SK-N-SH (cell line): ENCODE measurements at regions not wholly inside any gene's neighbourhood (a gene's known extent, or its start where the extent isn't known, plus 50 kb on each side); places are given as distances from the start of the nearest gene placed in this dataset.

ENCODE experiments used
- CTCF ChIA-PET: fragments of 300-600, 350-600 bp; formaldehyde crosslinking; extraction: SDS; loops from one replicate; lab custom pipeline; 2021; lab: Yijun Ruan, JAX
- POLR2A ChIA-PET: fragments of 350-600 bp; sonication (Branson Sonifier 250); formaldehyde crosslinking; extraction: SDS; loops from one replicate; lab custom pipeline; 2020; ENCODE audit warnings: antibody characterized with exemption, inconsistent platforms; lab: Yijun Ruan, JAX
- DNase-seq: peaks from one replicate; pipeline ENCODE4 v3.0.0; 2012
- H2AFZ ChIP-seq: fragments of 200-600 bp; sonication (generic); 2 replicates; pipeline ENCODE4 v1.8.1; 2016; ENCODE audit warnings: antibody characterized with exemption, mild to moderate bottlenecking, low read depth
- H3F3A ChIP-seq: fragments of 200-600 bp; sonication (generic); replicated peaks from 2 replicates; pipeline ENCODE3; 2016; ENCODE audit warnings: antibody characterized with exemption, mild to moderate bottlenecking; ENCODE audit not compliant: insufficient read depth
- H3K27ac ChIP-seq, 2 experiments: fragments of 200-500 bp in 1 of 2; fragments of 200-600 bp in 1 of 2; sonication (Bioruptor generic) in 1 of 2; sonication (generic), shearing (Covaris generic) in 1 of 2; 2 replicates each; pipeline versions ENCODE4 v1.5.1 to v1.6.1; 2014 to 2016; ENCODE audit warnings: low read depth in 2 of 2, inconsistent platforms in 1 of 2, low read length in 1 of 2, mild to moderate bottlenecking in 1 of 2, mixed read lengths in 1 of 2
- H3K27me3 ChIP-seq: fragments of 200-600 bp; sonication (generic), shearing (Covaris generic); 2 replicates; pipeline ENCODE4 v1.6.1; 2016; ENCODE audit warnings: mixed run types; ENCODE audit not compliant: insufficient read depth
- H3K36me3 ChIP-seq, 2 experiments: fragments of 200-500 bp in 1 of 2; fragments of 200-600 bp in 1 of 2; sonication (Bioruptor generic) in 1 of 2; sonication (generic) in 1 of 2; replicated peaks in 1 of 2; 2 replicates each; pipeline versions ENCODE3 to v1.5.1; 2014 to 2016; ENCODE audit warnings: low read length in 1 of 2, mild to moderate bottlenecking in 1 of 2; ENCODE audit not compliant: insufficient read depth in 2 of 2, control insufficient read depth in 1 of 2
- H3K4me1 ChIP-seq, 2 experiments: fragments of 200-500 bp in 1 of 2; fragments of 200-600 bp in 1 of 2; sonication (Bioruptor generic) in 1 of 2; sonication (generic), shearing (Covaris generic) in 1 of 2; 2 replicates each; pipeline versions ENCODE4 v1.5.1 to v1.6.1; 2014 to 2016; ENCODE audit warnings: low read depth in 1 of 2, low read length in 1 of 2, mixed run types in 1 of 2; ENCODE audit not compliant: insufficient read depth in 2 of 2, control insufficient read depth in 1 of 2
- H3K4me2 ChIP-seq: fragments of 200-600 bp; sonication (generic), shearing (Covaris generic); 2 replicates; pipeline ENCODE4 v1.6.1; 2017; ENCODE audit warnings: mixed run types
- H3K4me3 ChIP-seq, 2 experiments: fragments of 200-500 bp in 1 of 2; fragments of 200-600 bp in 1 of 2; sonication (Bioruptor generic) in 1 of 2; sonication (generic), shearing (Covaris generic) in 1 of 2; 2 replicates each; pipeline versions ENCODE4 v1.5.1 to v1.8.1; 2014 to 2016; ENCODE audit warnings: low read depth in 2 of 2, inconsistent platforms in 1 of 2, low read length in 1 of 2, mild to moderate bottlenecking in 1 of 2, mixed read lengths in 1 of 2, moderate library complexity in 1 of 2
- H3K79me2 ChIP-seq: fragments of 200-600 bp; sonication (generic); 2 replicates; pipeline ENCODE4 v1.8.1; 2017; ENCODE audit warnings: mild to moderate bottlenecking; ENCODE audit not compliant: insufficient read depth
- H3K9ac ChIP-seq: fragments of 200-600 bp; sonication (generic); 2 replicates; pipeline ENCODE4 v1.6.1; 2017; ENCODE audit warnings: mixed run types
- H3K9me2 ChIP-seq: fragments of 200-600 bp; sonication (generic); 2 replicates; pipeline ENCODE4 v1.6.1; 2017; ENCODE audit warnings: mixed run types
- H3K9me3 ChIP-seq: fragments of 200-600 bp; sonication (generic); 2 replicates; pipeline ENCODE4 v1.6.1; 2017; ENCODE audit warnings: mixed run types, mild to moderate bottlenecking, moderate library complexity
- H4K20me1 ChIP-seq: fragments of 200-600 bp; sonication (generic); 2 replicates; pipeline ENCODE4 v1.6.1; 2017; ENCODE audit warnings: mild to moderate bottlenecking, mixed run types; ENCODE audit not compliant: insufficient read depth
- CHD2 ChIP-seq: fragments of 150-350 bp; IDR thresholded peaks from 2 replicates; pipeline ENCODE4 v1.6.1; 2018; ENCODE audit warnings: low read length; ENCODE audit not compliant: partially characterized antibody
- EZH2phosphoT487 ChIP-seq: fragments of 200-600 bp; sonication (generic); IDR thresholded peaks from 2 replicates; pipeline ENCODE4 v1.6.1; 2017; ENCODE audit warnings: low read depth, mixed run types, mild to moderate bottlenecking, antibody characterized with exemption, moderate library complexity, borderline replicate concordance
- FOXJ3 ChIP-seq: sonication (generic); formaldehyde crosslinking; IDR thresholded peaks from 2 replicates; pipeline ENCODE4 v1.5.1; 2020; ENCODE audit warnings: mild to moderate bottlenecking, missing genetic modification reagents
- FOXM1 ChIP-seq: IDR thresholded peaks from 2 replicates; pipeline ENCODE4 v1.4.0; 2012; ENCODE audit warnings: low read depth, mild to moderate bottlenecking
- NRF1 ChIP-seq: IDR thresholded peaks from 2 replicates; pipeline ENCODE4 v1.6.1; 2012; ENCODE audit warnings: low read depth, mild to moderate bottlenecking, low read length
- POLR2AphosphoS5 ChIP-seq: IDR thresholded peaks from 2 replicates; pipeline ENCODE4 v1.6.1; 2012; ENCODE audit warnings: low read depth, low read length
- RCOR1 ChIP-seq: fragments of 150-350 bp; IDR thresholded peaks from 2 replicates; pipeline ENCODE4 v1.6.1; 2017; ENCODE audit warnings: antibody characterized with exemption, low read length
- RFX5 ChIP-seq: IDR thresholded peaks from 2 replicates; pipeline ENCODE4 v1.6.1; 2012; ENCODE audit warnings: mild to moderate bottlenecking, improper control_type of control experiment, low read length
- RXRA ChIP-seq: IDR thresholded peaks from 2 replicates; pipeline ENCODE4 v1.4.0; 2012; ENCODE audit warnings: low read depth, mild to moderate bottlenecking, borderline replicate concordance
- SIN3A ChIP-seq: IDR thresholded peaks from 2 replicates; pipeline ENCODE4 v1.6.1; 2012; ENCODE audit warnings: low read depth, mild to moderate bottlenecking, low read length, moderate library complexity, borderline replicate concordance
- TAF1 ChIP-seq: IDR thresholded peaks from 2 replicates; pipeline ENCODE4 v1.6.1; 2012; ENCODE audit warnings: low read depth, mild to moderate bottlenecking, low read length, moderate library complexity, borderline replicate concordance
- WGBS: methylation state at CpG from one replicate; pipeline ENCODE4 v1.1.6; 2017; ENCODE audit warnings: low lambda C conversion rate; 5-methylcytosine and 5-hydroxymethylcytosine counted together
- TF ChIP-seq, protein P1 (sequence below): fragments of 150-350 bp; IDR thresholded peaks from 2 replicates; pipeline ENCODE4 v1.6.1; 2016; ENCODE audit warnings: mild to moderate bottlenecking, low read depth, low read length
- TF ChIP-seq, protein P2 (sequence below): IDR thresholded peaks from 2 replicates; pipeline ENCODE4 v1.4.0; 2012; ENCODE audit warnings: low read depth, borderline replicate concordance

DNA sequence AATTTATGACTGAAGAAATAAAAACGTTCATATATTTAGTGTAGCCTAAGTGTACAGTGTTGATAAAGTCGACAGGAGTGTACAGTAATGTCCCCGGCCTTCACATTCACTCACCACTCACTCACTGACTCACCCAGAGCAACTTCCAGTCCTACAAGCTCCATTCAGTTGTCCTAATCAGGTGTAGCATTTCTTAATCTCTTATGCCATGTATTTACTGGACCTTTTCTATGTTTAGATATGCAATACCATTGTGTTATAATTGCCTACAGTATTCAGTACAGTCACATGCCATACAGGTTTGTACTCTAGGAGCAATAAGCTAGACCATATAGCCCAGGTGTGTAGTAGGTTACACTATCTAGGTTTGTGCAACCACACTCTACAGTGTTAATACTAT, 610.2 kb upstream of the NOX3 start:
- no peaks in the 10 kb centered on the region for H3K27me3 ChIP-seq
- H4K20me1 ChIP-seq = no peaks in the 10 kb centered on the region
- H3K4me2 ChIP-seq = no peak overlapping the region
- H3K36me3 ChIP-seq = no peaks in the 10 kb centered on the region
- TF ChIP-seq RXRA = no peak
- TF ChIP-seq RCOR1 = no peak
- TF ChIP-seq POLR2AphosphoS5 = no peak
- POLR2A ChIA-PET = no interaction called here
- H3K9me2 ChIP-seq = no peaks in the 10 kb centered on the region
- H3K27ac ChIP-seq = no peak overlapping the region
- no peak overlapping the region for H2AFZ ChIP-seq
- no peak for DNase-seq
- H3K9ac ChIP-seq = no peak overlapping the region
- H3K79me2 ChIP-seq = no peaks in the 10 kb centered on the region
- H3K4me1 ChIP-seq = no peaks in the 10 kb centered on the region
- 34% methylated on average over 3 of the region's 3 CpGs for WGBS
- CTCF ChIA-PET = interaction anchor here (0.7 kb wide), 1 partner anchor 50 kb away, joined by 3 read pairs; no protein-coding TSS in a partner anchor
- no peaks in the 10 kb centered on the region for H3F3A ChIP-seq
- no peaks in the 10 kb centered on the region for H3K9me3 ChIP-seq
- H3K4me3 ChIP-seq = no peak overlapping the region

DNA sequence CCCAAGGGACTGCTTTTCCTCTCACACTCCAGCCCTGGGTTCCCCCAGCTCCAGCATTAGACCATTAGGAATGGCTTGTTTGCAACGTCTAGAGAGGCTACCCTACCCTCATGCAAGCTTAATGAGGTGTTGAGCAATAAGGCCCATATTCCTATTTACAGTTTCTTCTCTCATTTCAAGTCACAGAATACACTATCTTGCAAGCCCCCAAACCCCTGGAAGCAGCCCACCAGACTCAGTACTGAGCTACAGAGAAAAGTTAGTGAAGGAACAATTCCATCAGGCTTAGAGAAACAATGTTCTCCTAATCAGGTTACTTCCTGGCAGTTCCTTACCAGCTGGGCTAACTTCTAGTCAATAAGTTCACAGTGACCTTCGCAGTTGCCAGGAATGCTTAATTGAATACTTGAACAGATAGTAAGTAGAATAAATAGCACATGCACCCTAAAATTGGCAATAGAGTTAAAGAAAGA, 606.5 kb upstream of the NOX3 start:
- no peaks in the 10 kb centered on the region for H3K36me3 ChIP-seq
- ChIA-PET CTCF (no interaction called here), POLR2A (no interaction called here)
- no peaks in the 10 kb centered on the region for H3K9me3 ChIP-seq
- no peaks in the 10 kb centered on the region for H4K20me1 ChIP-seq
- TF ChIP-seq RXRA = no peak
- TF ChIP-seq FOXM1 = no peak
- TF ChIP-seq, protein P1, sequence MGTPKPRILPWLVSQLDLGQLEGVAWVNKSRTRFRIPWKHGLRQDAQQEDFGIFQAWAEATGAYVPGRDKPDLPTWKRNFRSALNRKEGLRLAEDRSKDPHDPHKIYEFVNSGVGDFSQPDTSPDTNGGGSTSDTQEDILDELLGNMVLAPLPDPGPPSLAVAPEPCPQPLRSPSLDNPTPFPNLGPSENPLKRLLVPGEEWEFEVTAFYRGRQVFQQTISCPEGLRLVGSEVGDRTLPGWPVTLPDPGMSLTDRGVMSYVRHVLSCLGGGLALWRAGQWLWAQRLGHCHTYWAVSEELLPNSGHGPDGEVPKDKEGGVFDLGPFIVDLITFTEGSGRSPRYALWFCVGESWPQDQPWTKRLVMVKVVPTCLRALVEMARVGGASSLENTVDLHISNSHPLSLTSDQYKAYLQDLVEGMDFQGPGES = no peak
- TF ChIP-seq, protein P2, sequence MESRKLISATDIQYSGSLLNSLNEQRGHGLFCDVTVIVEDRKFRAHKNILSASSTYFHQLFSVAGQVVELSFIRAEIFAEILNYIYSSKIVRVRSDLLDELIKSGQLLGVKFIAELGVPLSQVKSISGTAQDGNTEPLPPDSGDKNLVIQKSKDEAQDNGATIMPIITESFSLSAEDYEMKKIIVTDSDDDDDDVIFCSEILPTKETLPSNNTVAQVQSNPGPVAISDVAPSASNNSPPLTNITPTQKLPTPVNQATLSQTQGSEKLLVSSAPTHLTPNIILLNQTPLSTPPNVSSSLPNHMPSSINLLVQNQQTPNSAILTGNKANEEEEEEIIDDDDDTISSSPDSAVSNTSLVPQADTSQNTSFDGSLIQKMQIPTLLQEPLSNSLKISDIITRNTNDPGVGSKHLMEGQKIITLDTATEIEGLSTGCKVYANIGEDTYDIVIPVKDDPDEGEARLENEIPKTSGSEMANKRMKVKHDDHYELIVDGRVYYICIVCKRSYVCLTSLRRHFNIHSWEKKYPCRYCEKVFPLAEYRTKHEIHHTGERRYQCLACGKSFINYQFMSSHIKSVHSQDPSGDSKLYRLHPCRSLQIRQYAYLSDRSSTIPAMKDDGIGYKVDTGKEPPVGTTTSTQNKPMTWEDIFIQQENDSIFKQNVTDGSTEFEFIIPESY = no peak
- TF ChIP-seq RFX5 = no peak
- no peak for TF ChIP-seq EZH2phosphoT487
- no peak for TF ChIP-seq FOXJ3 (CRISPR knock-in tag)
- no peak for TF ChIP-seq CHD2
- no peak for TF ChIP-seq NRF1
- no peak for TF ChIP-seq SIN3A
- TF ChIP-seq TAF1 = no peak
- no peaks in the 10 kb centered on the region for H3K9me2 ChIP-seq
- no peak overlapping the region for H3K9ac ChIP-seq
- H3K4me3 ChIP-seq = no peak overlapping the region
- H3K4me1 ChIP-seq = no peaks in the 10 kb centered on the region
- 44% methylated on average over 2 of the region's 2 CpGs for WGBS
- H3K4me2 ChIP-seq = no peak overlapping the region
- no peaks in the 10 kb centered on the region for H3K27me3 ChIP-seq
- no peaks in the 10 kb centered on the region for H3F3A ChIP-seq
- H3K79me2 ChIP-seq = no peaks in the 10 kb centered on the region
- no peak for DNase-seq
- H2AFZ ChIP-seq = no peak overlapping the region
- no peak overlapping the region for H3K27ac ChIP-seq
